ENCODE measurements at regions not wholly inside any gene's neighbourhood (a gene's known extent, or its start where the extent isn't known, plus 50 kb on each side); places are given as distances from the start of the nearest gene placed in this dataset.

GRCh38 chr10:125332548-125333208 lies 172.3 kb upstream of the CTBP2 start:
- CTCF ChIA-PET: interaction anchor here (0.6 to 0.9 kb wide), 3 partner anchors 13 to 285 kb away, joined by 3 to 4 read pairs (median 3); no protein-coding TSS in a partner anchor
- H3K27ac ChIP-seq: no peak overlapping the region
- no peak for TF ChIP-seq CTCF (conservative IDR thresholded peaks at IDR 0.05; ENCODE audit: low read depth)
- POLR2A ChIA-PET (ENCODE audit: low non-redundant PET): no interaction called here
- DNase-seq (ENCODE audit: low spot score): no peak

GRCh38 chr10:125331056-125331455 lies 170.7 kb upstream of the CTBP2 start:
- TF ChIP-seq CTCF (conservative IDR thresholded peaks at IDR 0.05; ENCODE audit: low read depth): no peak
- no peak for DNase-seq (ENCODE audit: low spot score)
- CTCF ChIA-PET: interaction anchor here (0.7 kb wide), 1 partner anchor 30 kb away, joined by 3 read pairs; no protein-coding TSS in a partner anchor
- POLR2A ChIA-PET (ENCODE audit: low non-redundant PET): no interaction called here
- H3K27ac ChIP-seq: no peak overlapping the region

- no peak for TF ChIP-seq CTCF (conservative IDR thresholded peaks at IDR 0.05; ENCODE audit: low read depth)
- no peak overlapping the region for H3K27ac ChIP-seq
- ChIA-PET CTCF (no interaction called here), POLR2A (ENCODE audit: low non-redundant PET) (no interaction called here)
- DNase-seq (ENCODE audit: low spot score): no peak
Measured at GRCh38 chr10:125329056-125329455, 168.7 kb upstream of the CTBP2 start.

- H3K27ac ChIP-seq: no peak overlapping the region
- no peak for TF ChIP-seq CTCF (conservative IDR thresholded peaks at IDR 0.05; ENCODE audit: low read depth)
- no peak for DNase-seq (ENCODE audit: low spot score)
- ChIA-PET POLR2A (ENCODE audit: low non-redundant PET) (no interaction called here), CTCF (no interaction called here)
Measured at GRCh38 chr10:125325326-125325725, 165.0 kb upstream of the CTBP2 start.

- no peak for TF ChIP-seq CTCF (conservative IDR thresholded peaks at IDR 0.05; ENCODE audit: low read depth)
- POLR2A ChIA-PET (ENCODE audit: low non-redundant PET): no interaction called here
- CTCF ChIA-PET: no interaction called here
- DNase-seq (ENCODE audit: low spot score): no peak
- no peak overlapping the region for H3K27ac ChIP-seq
Measured at GRCh38 chr10:125316436-125316835, 156.1 kb upstream of the CTBP2 start.

- POLR2A ChIA-PET (ENCODE audit: low non-redundant PET): no interaction called here
- H3K27ac ChIP-seq: no peak overlapping the region
- no peak for DNase-seq (ENCODE audit: low spot score)
- CTCF ChIA-PET: interaction anchor here (0.6 kb wide), 1 partner anchor 30 kb away, joined by 3 read pairs; no protein-coding TSS in a partner anchor
- no peak for TF ChIP-seq CTCF (conservative IDR thresholded peaks at IDR 0.05; ENCODE audit: low read depth)
Measured at GRCh38 chr10:125300937-125301336, 140.6 kb upstream of the CTBP2 start.

All from RWPE1 (cell line).